Stimulated activated CD4-positive, alpha-beta T cell treated with anti-CD3 and anti-CD28 coated beads, Interleukin-2, amount 100 ng/mL, for 48 hours (primary cell): ENCODE measurements at regions not wholly inside any gene's neighbourhood (a gene's known extent, or its start where the extent isn't known, plus 50 kb on each side); places are given as distances from the start of the nearest gene placed in this dataset.

Source experiments
- DNase-seq, 2 donors: peaks; one replicate each; pipeline ENCODE4 v3.0.0-alpha.2; 2020

- no peak for DNase-seq
Measured at GRCh38 chr19:28834996-28835395, 378.0 kb downstream of the UQCRFS1 start.

GRCh38 chr19:28831462-28831861 is 381.5 kb downstream of the UQCRFS1 start:
- no peak for DNase-seq

GRCh38 chr19:28829762-28830161 is 383.2 kb downstream of the UQCRFS1 start:
- no peak for DNase-seq

GRCh38 chr19:28829359-28829758 is 383.6 kb downstream of the UQCRFS1 start:
- no peak for DNase-seq

GRCh38 chr19:28828276-28828870 is 384.6 kb downstream of the UQCRFS1 start:
- no peak for DNase-seq

- DNase-seq = no peak
Measured at GRCh38 chr19:28827382-28827781, 385.6 kb downstream of the UQCRFS1 start.

- no peak for DNase-seq
Measured at GRCh38 chr19:28823338-28823961, 389.5 kb downstream of the UQCRFS1 start.

- no peak for DNase-seq
Measured at GRCh38 chr19:28820289-28820688, 392.7 kb downstream of the UQCRFS1 start.

GRCh38 chr19:28815257-28815656 is 397.7 kb downstream of the UQCRFS1 start:
- DNase-seq = no peak

GRCh38 chr19:28794301-28794700 is 418.6 kb downstream of the UQCRFS1 start:
- DNase-seq = no peak

- no peak for DNase-seq
Measured at GRCh38 chr19:28793391-28794168, 419.4 kb downstream of the UQCRFS1 start.

- no peak for DNase-seq
Measured at GRCh38 chr19:28785971-28786370, 427.0 kb downstream of the UQCRFS1 start.

GRCh38 chr19:28764066-28764465 is 448.9 kb downstream of the UQCRFS1 start:
- DNase-seq = no peak

GRCh38 chr19:28746478-28746877 is 466.5 kb downstream of the UQCRFS1 start:
- DNase-seq = no peak

GRCh38 chr19:28744943-28745342 is 468.0 kb downstream of the UQCRFS1 start:
- no peak for DNase-seq

GRCh38 chr19:28744014-28744413 is 468.9 kb downstream of the UQCRFS1 start:
- no peak for DNase-seq

GRCh38 chr19:28737021-28737895 is 475.7 kb downstream of the UQCRFS1 start:
- no peak for DNase-seq

- DNase-seq = no peak
Measured at GRCh38 chr19:28736528-28736927, 476.4 kb downstream of the UQCRFS1 start.

- no peak for DNase-seq
Measured at GRCh38 chr19:28731577-28731976, 481.4 kb downstream of the UQCRFS1 start.

GRCh38 chr19:28730791-28731512 is 482.0 kb downstream of the UQCRFS1 start:
- no peak for DNase-seq

GRCh38 chr19:28727480-28728159 is 485.3 kb downstream of the UQCRFS1 start:
- peak; percentile 26 to 54 for DNase-seq
